ENCODE measurements at regions not wholly inside any gene's neighbourhood (a gene's known extent, or its start where the extent isn't known, plus 50 kb on each side); places are given as distances from the start of the nearest gene placed in this dataset.

- TF ChIP-seq POLR2A (IDR thresholded peaks at IDR 0.05; ENCODE audit: low read depth, low read length) (no peak), TAF1 (IDR thresholded peaks at IDR 0.05; ENCODE audit: borderline replicate concordance, low read depth, low read length) (no peak)
These were observed 497.5 kb upstream of the RGMB start for GRCh38 chr5:98275980-98276379.

Measured in GM12892 (cell line).